ENCODE measurements at regions not wholly inside any gene's neighbourhood (a gene's known extent, or its start where the extent isn't known, plus 50 kb on each side); places are given as distances from the start of the nearest gene placed in this dataset.

DNA sequence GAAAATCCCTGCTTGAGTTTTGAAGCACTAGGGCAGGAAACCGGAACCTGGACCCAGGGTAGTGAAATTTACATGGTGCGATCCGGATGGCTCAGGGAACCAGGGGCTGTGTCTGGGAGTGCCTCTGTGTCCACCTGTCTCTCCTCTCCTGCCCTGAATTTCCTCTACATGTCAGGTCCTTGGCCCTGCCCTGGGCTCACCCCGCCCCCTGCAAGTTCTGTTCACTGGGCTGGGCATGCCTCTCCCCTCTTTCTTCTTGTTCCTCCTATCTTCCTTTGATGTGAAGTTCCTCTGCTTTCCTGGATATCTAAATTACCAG lies 435.9 kb upstream of the RBMS3 start:
- H3K4me3 Mint-ChIP-seq, result no peak overlapping the region
- no peak overlapping the region for H3K27ac Mint-ChIP-seq

DNA sequence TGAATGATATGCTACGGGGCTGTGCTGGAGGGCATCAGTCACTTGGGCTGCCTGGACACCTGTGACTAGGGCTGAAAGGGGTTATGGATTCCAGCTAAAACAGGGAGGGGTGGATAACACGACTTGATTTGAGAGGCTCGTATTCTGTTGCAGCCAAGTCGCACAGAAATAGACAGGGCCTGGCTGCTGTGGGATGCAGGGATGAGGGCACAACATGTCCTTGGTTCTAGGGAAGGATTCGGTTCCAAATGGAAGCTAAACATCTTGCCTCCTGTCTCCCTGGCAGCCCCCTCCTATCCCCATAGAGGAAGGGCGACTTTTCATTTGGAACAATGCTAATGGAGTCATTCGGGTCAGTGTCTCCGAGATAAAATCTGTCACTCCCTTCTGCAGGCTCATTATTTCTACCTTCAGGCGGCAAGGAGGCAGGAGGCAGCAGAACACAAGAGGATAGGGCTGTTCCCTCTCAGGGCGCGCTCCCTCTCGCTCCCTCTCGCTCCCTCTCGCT lies 433.8 kb upstream of the RBMS3 start:
- H3K4me3 Mint-ChIP-seq, result no peak overlapping the region
- H3K9me3 Mint-ChIP-seq, result no peaks in the 10 kb centered on the region
- no peaks in the 10 kb centered on the region for H3K36me3 Mint-ChIP-seq
- H3K27me3 Mint-ChIP-seq, result no peaks in the 10 kb centered on the region
- H3K4me1 Mint-ChIP-seq, result peaks cover 0 to 2% (median 0%) of the 10 kb centered on the region in 3 donors
- no peak overlapping the region for H3K27ac Mint-ChIP-seq

More for the DNA sequence above, 435.9 kb upstream of the RBMS3 start:
- Mint-ChIP-seq H3K36me3 (no peaks in the 10 kb centered on the region), H3K27me3 (no peaks in the 10 kb centered on the region), H3K9me3 (no peaks in the 10 kb centered on the region), H3K4me1 (peaks cover 0 to 3% (median 0%) of the 10 kb centered on the region in 3 donors)

DNA sequence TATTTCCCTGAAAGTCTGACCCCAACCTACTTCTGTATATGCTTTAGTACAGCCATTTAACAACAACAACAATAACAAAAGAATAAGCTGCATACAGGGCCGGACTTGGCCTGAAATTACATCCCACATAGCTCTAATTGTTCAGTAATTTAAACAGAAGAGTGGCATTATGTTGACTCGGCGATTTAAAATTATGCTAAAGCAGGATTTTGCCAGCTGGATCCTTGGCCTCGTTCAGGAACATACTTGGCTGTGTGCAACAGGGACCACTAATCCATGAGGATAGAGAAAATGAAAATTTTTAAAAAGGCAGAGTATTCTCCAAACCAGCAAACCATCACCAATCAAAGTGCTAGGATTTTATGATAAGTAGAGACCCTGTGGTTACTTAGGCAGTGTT lies 433.1 kb upstream of the RBMS3 start:
- H3K36me3 Mint-ChIP-seq, result no peaks in the 10 kb centered on the region
- H3K27ac Mint-ChIP-seq, result no peak overlapping the region
- no peaks in the 10 kb centered on the region for H3K27me3 Mint-ChIP-seq
- peaks cover 0 to 2% (median 0%) of the 10 kb centered on the region in 3 donors for H3K4me1 Mint-ChIP-seq
- H3K9me3 Mint-ChIP-seq, result no peaks in the 10 kb centered on the region
- H3K4me3 Mint-ChIP-seq, result no peak overlapping the region

DNA sequence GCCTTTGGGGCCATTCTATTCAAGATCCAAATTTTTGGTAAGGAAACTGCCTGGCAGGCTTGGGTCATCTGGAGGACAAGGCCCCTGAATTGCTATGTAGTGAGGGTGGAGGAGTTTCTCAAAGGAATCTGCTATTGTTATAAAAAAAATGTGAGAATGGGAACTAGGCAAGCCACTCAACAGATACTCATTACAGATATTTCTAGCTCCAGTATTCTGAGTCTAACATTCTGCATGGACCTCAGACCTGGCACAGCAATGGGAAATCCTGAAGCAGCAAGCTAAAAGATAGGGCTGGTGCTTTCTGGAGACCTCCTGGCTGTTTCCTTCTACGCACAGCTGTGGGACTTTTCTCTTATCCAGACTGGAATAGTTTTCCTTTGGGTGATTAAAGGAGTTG lies 430.7 kb upstream of the RBMS3 start:
- Mint-ChIP-seq H3K27ac (no peak overlapping the region), H3K27me3 (no peaks in the 10 kb centered on the region), H3K4me1 (no peaks in the 10 kb centered on the region), H3K9me3 (no peaks in the 10 kb centered on the region), H3K36me3 (no peaks in the 10 kb centered on the region), H3K4me3 (no peak overlapping the region)

DNA sequence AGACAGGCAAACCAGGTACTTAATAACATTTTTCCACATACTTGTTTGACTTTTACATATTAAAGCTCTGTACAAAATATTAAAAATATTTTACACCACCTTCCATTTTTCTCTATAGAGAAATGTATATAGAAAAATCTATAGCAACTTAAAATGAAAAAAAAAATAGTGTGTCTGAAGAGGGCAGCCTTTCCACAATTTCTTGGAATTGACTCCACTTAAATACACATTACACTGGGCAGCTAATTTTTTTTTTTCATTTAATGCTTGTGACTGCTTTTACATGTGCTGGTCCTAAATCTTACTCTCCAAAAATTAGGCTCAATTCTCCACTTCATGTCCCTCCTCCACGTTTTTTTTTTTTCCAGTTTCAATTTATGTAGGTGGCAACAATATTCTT lies 427.0 kb upstream of the RBMS3 start:
- Mint-ChIP-seq H3K27me3 (no peaks in the 10 kb centered on the region), H3K27ac (no peak overlapping the region), H3K4me1 (no peaks in the 10 kb centered on the region), H3K4me3 (no peak overlapping the region), H3K36me3 (no peaks in the 10 kb centered on the region), H3K9me3 (no peaks in the 10 kb centered on the region)

DNA sequence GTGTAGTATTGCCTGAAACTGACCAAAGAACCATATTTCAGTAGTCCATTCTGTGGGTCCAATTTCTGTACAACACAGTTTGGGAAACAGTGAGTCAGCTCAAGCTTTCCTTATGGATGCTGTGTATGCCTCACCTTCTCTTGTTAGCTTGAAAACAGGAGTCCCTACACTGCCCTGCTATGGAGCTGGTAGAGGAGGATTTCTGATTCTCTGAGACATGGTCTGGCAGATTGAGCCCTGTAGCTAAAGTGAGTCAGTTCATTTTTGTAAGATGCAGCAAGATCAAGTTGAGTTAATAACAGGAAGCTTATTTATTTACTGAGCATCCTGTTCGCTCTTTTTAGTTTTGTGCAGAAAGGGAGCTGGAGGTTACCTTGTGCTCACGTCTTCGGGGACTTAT lies 424.1 kb upstream of the RBMS3 start:
- H3K36me3 Mint-ChIP-seq, result no peaks in the 10 kb centered on the region
- H3K4me1 Mint-ChIP-seq, result no peaks in the 10 kb centered on the region
- H3K27me3 Mint-ChIP-seq, result no peaks in the 10 kb centered on the region
- no peak overlapping the region for H3K27ac Mint-ChIP-seq
- no peaks in the 10 kb centered on the region for H3K9me3 Mint-ChIP-seq
- H3K4me3 Mint-ChIP-seq, result no peak overlapping the region

DNA sequence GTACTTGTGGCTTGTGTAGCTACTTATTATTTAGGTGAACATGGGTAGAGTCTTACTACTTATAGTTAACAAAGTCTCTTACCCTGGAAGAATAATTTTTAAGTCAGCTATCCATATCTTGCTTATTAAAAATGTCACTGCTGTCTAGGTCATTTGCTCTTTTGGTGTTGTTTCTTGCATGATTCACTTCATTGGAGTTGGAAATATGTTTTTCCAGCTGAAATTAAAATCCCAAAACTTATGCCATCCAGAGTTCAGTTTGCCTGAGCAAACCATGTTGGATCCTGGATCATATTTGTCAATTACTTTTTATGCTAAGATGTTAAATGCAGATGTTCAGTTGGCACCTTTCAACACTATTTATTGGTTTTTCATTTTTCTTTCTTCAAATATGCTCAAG lies 421.0 kb upstream of the RBMS3 start:
- no peak overlapping the region for H3K27ac Mint-ChIP-seq
- H3K9me3 Mint-ChIP-seq, result no peaks in the 10 kb centered on the region
- no peaks in the 10 kb centered on the region for H3K4me1 Mint-ChIP-seq
- H3K27me3 Mint-ChIP-seq, result peaks cover 1% of the 10 kb centered on the region
- H3K36me3 Mint-ChIP-seq, result no peaks in the 10 kb centered on the region
- no peak overlapping the region for H3K4me3 Mint-ChIP-seq

DNA sequence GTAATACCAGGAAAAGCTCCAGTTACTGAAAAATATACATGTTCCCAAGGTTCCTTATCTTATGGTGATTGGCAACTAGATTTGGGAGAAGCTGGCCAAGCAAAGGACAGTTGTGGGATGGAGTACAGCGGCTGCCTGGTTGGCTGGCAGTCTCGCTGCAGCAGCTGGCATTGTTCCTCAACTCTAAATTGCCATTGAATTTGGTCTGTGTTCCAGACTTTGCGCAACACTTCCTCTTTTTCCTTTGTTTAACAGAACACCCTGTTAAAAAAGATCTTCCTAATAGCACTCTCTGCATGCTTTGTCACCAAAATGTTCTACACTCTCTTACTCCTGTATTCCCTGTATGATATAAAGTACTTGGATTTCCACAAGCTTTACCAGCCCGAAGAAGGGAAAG lies 420.6 kb upstream of the RBMS3 start:
- Mint-ChIP-seq H3K27me3 (peaks cover 1% of the 10 kb centered on the region), H3K9me3 (no peaks in the 10 kb centered on the region), H3K36me3 (no peaks in the 10 kb centered on the region), H3K4me3 (no peak overlapping the region), H3K27ac (no peak overlapping the region), H3K4me1 (no peaks in the 10 kb centered on the region)

DNA sequence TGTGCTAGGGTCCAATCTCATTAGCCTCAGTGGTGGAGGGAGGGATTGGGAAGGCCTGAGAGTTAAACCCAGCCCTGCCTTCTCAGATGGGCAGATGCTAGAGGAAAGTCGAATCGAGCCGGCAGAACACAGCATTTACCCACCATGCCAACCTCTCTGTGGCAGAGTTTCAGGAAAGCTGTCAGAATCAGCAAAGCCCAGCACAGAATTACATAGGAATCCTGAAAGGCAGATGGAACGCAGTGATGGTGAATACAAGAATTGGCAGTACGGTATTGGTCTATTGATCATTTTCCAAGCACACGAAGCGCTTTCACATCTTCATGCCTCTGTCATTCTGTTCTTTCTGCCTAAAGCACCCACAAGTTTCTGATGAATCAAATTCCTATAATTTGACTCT lies 417.7 kb upstream of the RBMS3 start:
- Mint-ChIP-seq H3K4me3 (peak overlapping the region in 1 of 4 donors; percentile 51), H3K27me3 (peaks cover 1% of the 10 kb centered on the region), H3K4me1 (no peaks in the 10 kb centered on the region), H3K27ac (peak overlapping the region in 1 of 3 donors; percentile 57), H3K9me3 (peaks cover 0 to 2% (median 1%) of the 10 kb centered on the region in 3 donors), H3K36me3 (peaks cover 2% of the 10 kb centered on the region)

DNA sequence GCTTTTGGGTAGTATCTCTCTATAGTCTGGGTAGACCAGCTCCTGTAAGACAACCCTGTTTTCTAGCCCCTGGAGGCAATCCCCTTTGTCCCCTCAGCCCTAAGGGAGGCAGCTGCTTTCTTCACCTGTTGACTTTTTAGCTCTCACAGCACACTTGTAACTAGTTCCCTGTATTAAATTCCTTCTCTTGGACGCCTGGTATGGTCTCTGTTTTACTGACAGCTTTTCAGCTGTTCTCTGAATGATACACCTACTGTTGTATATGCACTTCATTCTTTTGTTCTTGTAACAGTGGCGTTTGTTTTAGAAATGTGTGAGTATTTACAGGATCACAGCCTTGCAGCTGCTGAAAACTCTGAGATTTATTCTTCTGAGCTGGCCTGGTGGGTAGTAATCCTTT lies 413.0 kb upstream of the RBMS3 start:
- peaks cover 1 to 8% (median 3%) of the 10 kb centered on the region in 3 donors for H3K9me3 Mint-ChIP-seq
- peaks cover 1% of the 10 kb centered on the region for H3K27me3 Mint-ChIP-seq
- no peaks in the 10 kb centered on the region for H3K4me1 Mint-ChIP-seq
- no peak overlapping the region for H3K4me3 Mint-ChIP-seq
- H3K27ac Mint-ChIP-seq, result no peak overlapping the region
- H3K36me3 Mint-ChIP-seq, result peaks cover 3% of the 10 kb centered on the region

DNA sequence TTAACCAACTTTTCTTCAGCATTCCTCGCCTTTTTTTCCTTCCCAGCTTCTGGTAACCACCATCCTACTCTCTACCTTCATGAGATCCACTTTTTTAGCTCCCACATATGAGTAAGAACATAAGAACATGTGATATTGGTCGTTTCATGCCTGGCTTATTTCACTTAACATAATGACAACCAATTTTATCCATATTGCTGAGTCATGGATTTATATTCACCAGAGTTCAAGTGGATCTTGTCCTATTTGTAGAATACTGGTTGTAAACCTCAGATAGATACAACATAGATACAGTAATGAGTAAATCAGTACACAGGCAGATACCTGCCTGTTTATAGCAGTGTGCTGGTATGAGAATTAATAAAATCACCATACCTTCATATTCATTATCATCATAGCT lies 412.0 kb upstream of the RBMS3 start:
- Mint-ChIP-seq H3K27me3 (no peaks in the 10 kb centered on the region), H3K36me3 (peaks cover 3% of the 10 kb centered on the region), H3K4me1 (no peaks in the 10 kb centered on the region), H3K9me3 (peaks cover 1 to 8% (median 6%) of the 10 kb centered on the region in 3 donors), H3K27ac (no peak overlapping the region), H3K4me3 (no peak overlapping the region)

DNA sequence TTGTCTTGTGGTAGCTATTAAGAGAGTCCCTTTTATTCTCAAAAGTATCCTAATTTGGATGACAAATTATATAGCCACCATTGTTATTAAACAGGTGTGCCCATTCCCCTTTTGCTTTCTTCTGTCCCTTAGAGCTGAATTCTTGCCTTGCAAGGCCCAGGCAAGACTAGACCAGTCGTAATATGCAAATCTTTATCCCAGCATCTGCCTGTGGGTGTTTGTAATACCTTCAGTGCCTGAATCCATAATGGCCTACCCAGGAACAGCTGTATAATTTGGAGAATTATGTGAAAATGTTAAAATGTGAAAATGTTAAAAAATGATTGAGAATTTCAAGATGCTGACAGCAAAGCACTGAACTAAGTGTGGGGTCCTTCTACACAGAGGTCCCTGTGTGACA lies 403.0 kb upstream of the RBMS3 start:
- Mint-ChIP-seq H3K9me3 (peaks cover 0 to 6% (median 4%) of the 10 kb centered on the region in 3 donors), H3K27ac (no peak overlapping the region), H3K36me3 (no peaks in the 10 kb centered on the region), H3K4me3 (no peak overlapping the region), H3K27me3 (no peaks in the 10 kb centered on the region), H3K4me1 (no peaks in the 10 kb centered on the region)

DNA sequence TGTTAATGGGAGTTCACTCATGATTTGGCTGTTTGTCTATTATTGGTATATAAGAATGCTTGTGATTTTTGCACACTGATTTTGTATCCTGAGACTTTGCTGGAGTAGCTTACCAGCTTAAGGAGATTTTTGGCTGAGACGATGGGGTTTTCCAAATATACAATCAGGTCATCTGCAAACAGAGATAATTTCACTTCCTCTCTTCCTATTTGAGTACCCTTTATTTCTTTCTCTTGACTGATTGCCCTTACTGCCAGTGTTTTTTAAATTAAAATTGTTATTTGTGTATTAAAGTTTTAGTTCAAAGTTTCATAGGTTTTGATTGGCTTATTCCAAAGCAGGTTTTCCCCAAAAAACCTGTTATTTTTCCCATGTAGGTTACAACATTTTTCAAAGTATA lies 390.5 kb upstream of the RBMS3 start:
- H3K4me1 Mint-ChIP-seq, result no peaks in the 10 kb centered on the region
- H3K4me3 Mint-ChIP-seq, result peak overlapping the region in 1 of 4 donors; percentile 27
- no peak overlapping the region for H3K27ac Mint-ChIP-seq
- H3K27me3 Mint-ChIP-seq, result no peaks in the 10 kb centered on the region
- no peaks in the 10 kb centered on the region for H3K9me3 Mint-ChIP-seq
- H3K36me3 Mint-ChIP-seq, result no peaks in the 10 kb centered on the region

DNA sequence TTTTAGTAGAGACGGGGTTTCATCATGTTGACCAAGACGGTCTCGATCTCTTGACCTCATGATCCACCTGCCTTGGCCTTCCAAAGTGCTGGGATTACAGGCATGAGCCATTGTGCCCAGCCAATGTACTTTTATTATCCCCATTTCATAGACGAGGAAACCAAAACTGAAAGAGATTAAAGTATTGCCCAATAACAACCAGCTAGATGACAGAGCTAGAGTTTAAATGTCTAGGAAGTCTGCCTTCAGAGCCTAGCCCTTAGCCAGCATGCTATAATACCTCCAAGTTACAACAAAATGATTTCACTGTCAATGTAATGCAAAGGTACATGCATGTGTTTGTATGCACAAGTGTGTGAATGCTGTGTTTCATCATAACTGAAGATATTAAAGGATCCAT lies 389.4 kb upstream of the RBMS3 start:
- no peak overlapping the region for H3K27ac Mint-ChIP-seq
- H3K4me3 Mint-ChIP-seq, result no peak overlapping the region
- H3K36me3 Mint-ChIP-seq, result no peaks in the 10 kb centered on the region
- H3K4me1 Mint-ChIP-seq, result no peaks in the 10 kb centered on the region
- H3K27me3 Mint-ChIP-seq, result no peaks in the 10 kb centered on the region
- H3K9me3 Mint-ChIP-seq, result no peaks in the 10 kb centered on the region

DNA sequence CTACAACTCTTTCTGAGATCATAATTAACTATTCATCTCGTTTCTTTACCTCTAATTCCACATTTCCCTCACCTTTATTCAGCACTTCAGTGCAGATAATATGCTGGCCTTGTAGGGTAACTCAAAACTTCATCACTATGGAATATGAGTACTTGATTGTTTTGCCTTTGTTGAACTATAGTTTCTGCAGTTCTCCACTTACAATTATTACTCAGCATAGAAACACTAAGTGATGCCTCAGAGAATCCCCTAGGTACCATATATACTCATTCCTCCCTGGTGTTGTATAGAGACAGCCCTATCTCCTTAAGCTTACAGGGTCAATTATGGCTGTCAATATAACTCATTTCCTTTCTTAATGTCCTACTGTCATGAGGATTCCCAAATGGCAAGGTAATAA lies 380.6 kb upstream of the RBMS3 start:
- no peak overlapping the region for H3K27ac Mint-ChIP-seq

DNA sequence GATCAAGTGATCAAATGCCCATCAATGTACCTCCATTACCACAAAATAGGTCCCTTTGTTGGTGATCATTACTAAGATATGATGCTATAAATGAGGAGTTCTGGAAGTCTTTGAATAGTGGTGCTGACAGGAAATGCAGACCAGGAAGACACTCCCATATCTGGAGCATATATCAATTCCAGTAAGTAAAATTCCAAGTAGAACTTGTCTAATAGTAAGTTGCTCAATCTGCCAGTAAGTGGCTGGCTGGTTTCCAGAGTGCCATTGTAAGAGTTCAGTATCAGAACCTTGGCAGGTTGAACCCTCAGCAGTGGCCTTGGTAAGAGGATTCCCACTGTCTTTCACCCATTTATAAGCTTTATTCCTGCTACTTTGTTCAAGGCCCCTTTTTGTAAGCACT lies 379.9 kb upstream of the RBMS3 start:
- Mint-ChIP-seq H3K9me3 (peaks cover 2 to 8% (median 5%) of the 10 kb centered on the region in 3 donors), H3K4me1 (no peaks in the 10 kb centered on the region), H3K36me3 (no peaks in the 10 kb centered on the region), H3K27ac (no peak overlapping the region), H3K4me3 (no peak overlapping the region), H3K27me3 (peaks cover 1% of the 10 kb centered on the region)

More for the DNA sequence above, 380.6 kb upstream of the RBMS3 start:
- H3K4me3 Mint-ChIP-seq, result no peak overlapping the region
- no peaks in the 10 kb centered on the region for H3K36me3 Mint-ChIP-seq
- H3K4me1 Mint-ChIP-seq, result no peaks in the 10 kb centered on the region
- peaks cover 2 to 8% (median 5%) of the 10 kb centered on the region in 3 donors for H3K9me3 Mint-ChIP-seq
- peaks cover 1% of the 10 kb centered on the region for H3K27me3 Mint-ChIP-seq

DNA sequence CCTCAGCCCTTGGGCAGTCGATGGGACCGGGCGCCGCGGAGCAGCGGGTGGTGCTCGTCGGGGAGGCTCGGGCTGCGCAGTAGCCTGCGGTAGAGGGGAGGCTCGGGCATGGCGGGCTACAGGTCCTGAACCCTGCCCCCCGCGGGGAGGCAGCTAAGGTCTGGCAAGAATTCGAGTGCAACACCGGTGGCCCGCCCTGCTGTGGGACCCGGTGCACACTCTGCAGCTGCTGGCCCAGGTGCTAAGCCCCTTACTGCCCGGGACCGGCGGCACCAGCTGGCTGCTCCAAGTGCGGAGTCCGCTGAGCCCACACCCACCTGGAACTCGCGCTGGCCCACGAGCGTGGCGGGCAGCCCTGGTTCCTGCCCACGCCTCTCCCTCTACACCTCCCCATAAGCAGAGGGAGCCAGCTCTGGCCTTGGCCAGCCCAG lies 377.7 kb upstream of the RBMS3 start:
- Mint-ChIP-seq H3K27ac (no peak overlapping the region), H3K4me3 (no peak overlapping the region), H3K27me3 (peaks cover 1% of the 10 kb centered on the region), H3K9me3 (peaks cover 3 to 8% (median 3%) of the 10 kb centered on the region in 3 donors), H3K4me1 (no peaks in the 10 kb centered on the region), H3K36me3 (no peaks in the 10 kb centered on the region)

All from IgD-negative memory B cell (primary cell).